Stimulated activated naive B cell treated with anti-CD40 and anti-IgM and Interleukin-4, amounts not matched to agents 10 μg/mL and 1 μg/mL and 100 μg/mL, for 72 hours (primary cell): ENCODE measurements at regions not wholly inside any gene's neighbourhood (a gene's known extent, or its start where the extent isn't known, plus 50 kb on each side); places are given as distances from the start of the nearest gene placed in this dataset.

Experiments used
- ATAC-seq, 2 donors: fragments of 150-1000 bp; cut with Tn5 transposase; replicated peaks; 2 replicates each; pipeline ENCODE4 v1.10.0; 2021; ENCODE audit warnings: moderate library complexity in 1 of 2
- DNase-seq: peaks from one replicate; pipeline ENCODE4 v3.0.0; 2021
- H3K27ac Mint-ChIP-seq: one replicate; pipeline ENCODE4 v1.8.0; 2022; ENCODE audit warnings: mild to moderate bottlenecking, mixed read lengths
- H3K27me3 Mint-ChIP-seq, 2 donors: one replicate each; pipeline ENCODE4 v1.8.0; 2022; ENCODE audit warnings: mixed read lengths in 2 of 2
- H3K36me3 Mint-ChIP-seq, 2 donors: one replicate each; pipeline ENCODE4 v1.8.0; 2022; ENCODE audit warnings: mixed read lengths in 2 of 2, mild to moderate bottlenecking in 1 of 2
- H3K4me1 Mint-ChIP-seq, 2 donors: one replicate each; pipeline ENCODE4 v1.8.0; 2022; ENCODE audit warnings: mixed read lengths in 2 of 2, mild to moderate bottlenecking in 1 of 2
- H3K4me3 Mint-ChIP-seq, 2 donors: one replicate each; pipeline ENCODE4 v1.8.0; 2022; ENCODE audit warnings: mild to moderate bottlenecking in 2 of 2, mixed read lengths in 2 of 2, moderate library complexity in 1 of 2
- H3K9me3 Mint-ChIP-seq, 2 donors: one replicate each; pipeline ENCODE4 v1.8.0; 2022; ENCODE audit warnings: mixed read lengths in 2 of 2, mild to moderate bottlenecking in 1 of 2

- ATAC-seq: no peak
- Mint-ChIP-seq H3K27ac (peak overlapping the region; percentile 53), H3K4me1 (peaks cover 0 to 2% of the 10 kb centered on the region in 2 donors)
Measured at GRCh38 chr14:95413289-95414215, 93.8 kb upstream of the CLMN start.

GRCh38 chr14:95410838-95411237, 91.1 kb upstream of the CLMN start:
- H3K36me3 Mint-ChIP-seq: peaks cover 37 to 63% of the 10 kb centered on the region in 2 donors
- H3K9me3 Mint-ChIP-seq: no peaks in the 10 kb centered on the region
- ATAC-seq (no peak), DNase-seq (no peak)
- no peaks in the 10 kb centered on the region for H3K27me3 Mint-ChIP-seq
- H3K4me3 Mint-ChIP-seq: no peak overlapping the region
- H3K27ac Mint-ChIP-seq: no peak overlapping the region
- H3K4me1 Mint-ChIP-seq: peaks cover 0 to 2% of the 10 kb centered on the region in 2 donors

More at GRCh38 chr14:95413289-95414215, 93.8 kb upstream of the CLMN start:
- no peak for DNase-seq
- Mint-ChIP-seq H3K4me3 (no peak overlapping the region), H3K27me3 (no peaks in the 10 kb centered on the region), H3K36me3 (peaks cover 41 to 65% of the 10 kb centered on the region in 2 donors), H3K9me3 (no peaks in the 10 kb centered on the region)

- DNase-seq (no peak), ATAC-seq (no peak)
- Mint-ChIP-seq H3K4me3 (no peak overlapping the region), H3K27me3 (no peaks in the 10 kb centered on the region), H3K36me3 (peaks cover 37 to 56% of the 10 kb centered on the region in 2 donors), H3K4me1 (peaks cover 0 to 2% of the 10 kb centered on the region in 2 donors), H3K9me3 (no peaks in the 10 kb centered on the region), H3K27ac (no peak overlapping the region)
Measured at GRCh38 chr14:95409477-95410272, 90.0 kb upstream of the CLMN start.

GRCh38 chr14:95408731-95409476, 89.2 kb upstream of the CLMN start:
- H3K4me1 Mint-ChIP-seq: peaks cover 0 to 2% of the 10 kb centered on the region in 2 donors
- ATAC-seq: no peak
- no peak overlapping the region for H3K27ac Mint-ChIP-seq
- H3K9me3 Mint-ChIP-seq: no peaks in the 10 kb centered on the region
- H3K4me3 Mint-ChIP-seq: no peak overlapping the region
- H3K27me3 Mint-ChIP-seq: no peaks in the 10 kb centered on the region
- peaks cover 39 to 52% of the 10 kb centered on the region in 2 donors for H3K36me3 Mint-ChIP-seq
- no peak for DNase-seq

- Mint-ChIP-seq H3K9me3 (no peaks in the 10 kb centered on the region), H3K4me3 (no peak overlapping the region), H3K4me1 (no peaks in the 10 kb centered on the region), H3K27ac (peak overlapping the region; percentile 33), H3K27me3 (no peaks in the 10 kb centered on the region), H3K36me3 (peaks cover 32 to 37% of the 10 kb centered on the region in 2 donors)
- no peak for ATAC-seq
- no peak for DNase-seq
Measured at GRCh38 chr14:95407354-95407753, 87.6 kb upstream of the CLMN start.

- Mint-ChIP-seq H3K4me3 (no peak overlapping the region), H3K9me3 (no peaks in the 10 kb centered on the region), H3K36me3 (peaks cover 29 to 33% of the 10 kb centered on the region in 2 donors), H3K27me3 (no peaks in the 10 kb centered on the region), H3K27ac (peak overlapping the region; percentile 33), H3K4me1 (no peaks in the 10 kb centered on the region)
- ATAC-seq: no peak
- DNase-seq: no peak
Measured at GRCh38 chr14:95406756-95407277, 87.1 kb upstream of the CLMN start.

- no peak for ATAC-seq
- Mint-ChIP-seq H3K36me3 (peaks cover 18 to 22% of the 10 kb centered on the region in 2 donors), H3K4me1 (no peaks in the 10 kb centered on the region), H3K9me3 (no peaks in the 10 kb centered on the region), H3K27ac (no peak overlapping the region), H3K4me3 (no peak overlapping the region), H3K27me3 (no peaks in the 10 kb centered on the region)
- no peak for DNase-seq
Measured at GRCh38 chr14:95404583-95404982, 84.9 kb upstream of the CLMN start.

GRCh38 chr14:95402578-95402977, 82.9 kb upstream of the CLMN start:
- no peaks in the 10 kb centered on the region for H3K4me1 Mint-ChIP-seq
- H3K27ac Mint-ChIP-seq: no peak overlapping the region
- H3K9me3 Mint-ChIP-seq: no peaks in the 10 kb centered on the region
- no peak for ATAC-seq
- peaks cover 10% of the 10 kb centered on the region in 2 donors for H3K36me3 Mint-ChIP-seq
- no peaks in the 10 kb centered on the region for H3K27me3 Mint-ChIP-seq
- no peak overlapping the region for H3K4me3 Mint-ChIP-seq
- no peak for DNase-seq

GRCh38 chr14:95402176-95402575, 82.5 kb upstream of the CLMN start:
- H3K27me3 Mint-ChIP-seq: no peaks in the 10 kb centered on the region
- H3K4me3 Mint-ChIP-seq: no peak overlapping the region
- H3K9me3 Mint-ChIP-seq: no peaks in the 10 kb centered on the region
- no peaks in the 10 kb centered on the region for H3K4me1 Mint-ChIP-seq
- no peak for ATAC-seq
- peaks cover 7 to 9% of the 10 kb centered on the region in 2 donors for H3K36me3 Mint-ChIP-seq
- no peak for DNase-seq
- no peak overlapping the region for H3K27ac Mint-ChIP-seq

- Mint-ChIP-seq H3K36me3 (peaks cover 0 to 5% of the 10 kb centered on the region in 2 donors), H3K4me3 (no peak overlapping the region), H3K27me3 (no peaks in the 10 kb centered on the region), H3K9me3 (peaks cover 5 to 6% of the 10 kb centered on the region in 2 donors), H3K27ac (no peak overlapping the region), H3K4me1 (peaks cover 6 to 15% of the 10 kb centered on the region in 2 donors)
- DNase-seq (no peak), ATAC-seq (no peak)
Measured at GRCh38 chr14:95398630-95399547, 79.2 kb upstream of the CLMN start.

- Mint-ChIP-seq H3K36me3 (peaks cover 0 to 5% of the 10 kb centered on the region in 2 donors), H3K9me3 (peaks cover 5 to 6% of the 10 kb centered on the region in 2 donors), H3K4me3 (no peak overlapping the region), H3K27me3 (no peaks in the 10 kb centered on the region), H3K4me1 (peaks cover 6 to 15% of the 10 kb centered on the region in 2 donors), H3K27ac (no peak overlapping the region)
- ATAC-seq (no peak), DNase-seq (no peak)
Measured at GRCh38 chr14:95397325-95397724, 77.6 kb upstream of the CLMN start.

- H3K4me1 Mint-ChIP-seq: peaks cover 6 to 15% of the 10 kb centered on the region in 2 donors
- peak overlapping the region; percentile 35 to 49 for H3K4me3 Mint-ChIP-seq
- ATAC-seq: peak; percentile 76 to 78
Measured at GRCh38 chr14:95396221-95396620, 76.5 kb upstream of the CLMN start.

More at GRCh38 chr14:95396221-95396620, 76.5 kb upstream of the CLMN start:
- Mint-ChIP-seq H3K27ac (peak overlapping the region; percentile 85), H3K9me3 (peaks cover 5 to 6% of the 10 kb centered on the region in 2 donors), H3K36me3 (peaks cover 0 to 5% of the 10 kb centered on the region in 2 donors), H3K27me3 (no peaks in the 10 kb centered on the region)
- no peak for DNase-seq
